ENCODE measurements at regions not wholly inside any gene's neighbourhood (a gene's known extent, or its start where the extent isn't known, plus 50 kb on each side); places are given as distances from the start of the nearest gene placed in this dataset.

GRCh38 chr2:155839436-155839835, 493.1 kb downstream of the NR4A2 start:
- DNase-seq, result no peak
- intact Hi-C loops (cut with micrococcal nuclease), result no loop called here
- no peaks in the 10 kb centered on the region for H3K9me3 Mint-ChIP-seq
- ChIA-PET CTCF (no interaction called here), POLR2A (no interaction called here)
- TF ChIP-seq CTCF (IDR thresholded peaks at IDR 0.05), result no peak
- no peaks in the 10 kb centered on the region for H3K36me3 Mint-ChIP-seq (ENCODE audit: low read depth)
- no peaks in the 10 kb centered on the region for H3K27me3 Mint-ChIP-seq
- H3K27ac Mint-ChIP-seq, result no peak overlapping the region
- ATAC-seq (ENCODE audit: low read depth), result no peak
- no peak overlapping the region for H3K4me3 Mint-ChIP-seq
- no peaks in the 10 kb centered on the region for H3K4me1 Mint-ChIP-seq

GRCh38 chr2:155836439-155836838, 496.1 kb downstream of the NR4A2 start:
- TF ChIP-seq CTCF (IDR thresholded peaks at IDR 0.05), result no peak
- Mint-ChIP-seq H3K27me3 (no peaks in the 10 kb centered on the region), H3K9me3 (no peaks in the 10 kb centered on the region), H3K36me3 (ENCODE audit: low read depth) (no peaks in the 10 kb centered on the region), H3K4me1 (no peaks in the 10 kb centered on the region), H3K4me3 (no peak overlapping the region), H3K27ac (no peak overlapping the region)
- intact Hi-C loops (cut with micrococcal nuclease), result no loop called here
- CTCF ChIA-PET, result no interaction called here
- POLR2A ChIA-PET, result no interaction called here
- ATAC-seq (ENCODE audit: low read depth) (no peak), DNase-seq (no peak)

GRCh38 chr2:155830817-155831579, 501.5 kb downstream of the NR4A2 start:
- no peak overlapping the region for H3K4me3 Mint-ChIP-seq
- H3K27ac Mint-ChIP-seq, result no peak overlapping the region
- DNase-seq, result no peak
- ChIA-PET CTCF (no interaction called here), POLR2A (no interaction called here)
- no peaks in the 10 kb centered on the region for H3K27me3 Mint-ChIP-seq
- no peak for ATAC-seq (ENCODE audit: low read depth)
- no peak for TF ChIP-seq CTCF (IDR thresholded peaks at IDR 0.05)
- H3K36me3 Mint-ChIP-seq (ENCODE audit: low read depth), result no peaks in the 10 kb centered on the region
- H3K9me3 Mint-ChIP-seq, result no peaks in the 10 kb centered on the region
- no peaks in the 10 kb centered on the region for H3K4me1 Mint-ChIP-seq
- intact Hi-C loops (cut with micrococcal nuclease), result no loop called here

GRCh38 chr2:155830351-155830750, 502.2 kb downstream of the NR4A2 start:
- Mint-ChIP-seq H3K4me1 (no peaks in the 10 kb centered on the region), H3K4me3 (no peak overlapping the region), H3K9me3 (no peaks in the 10 kb centered on the region), H3K27ac (no peak overlapping the region), H3K36me3 (ENCODE audit: low read depth) (no peaks in the 10 kb centered on the region), H3K27me3 (no peaks in the 10 kb centered on the region)
- intact Hi-C loops (cut with micrococcal nuclease), result no loop called here
- ATAC-seq (ENCODE audit: low read depth) (no peak), DNase-seq (no peak)
- POLR2A ChIA-PET, result no interaction called here
- CTCF ChIA-PET, result no interaction called here
- no peak for TF ChIP-seq CTCF (IDR thresholded peaks at IDR 0.05)

GRCh38 chr2:155825876-155826275, 506.6 kb downstream of the NR4A2 start:
- no peaks in the 10 kb centered on the region for H3K4me1 Mint-ChIP-seq
- ATAC-seq (ENCODE audit: low read depth) (no peak), DNase-seq (no peak)
- H3K36me3 Mint-ChIP-seq (ENCODE audit: low read depth), result no peaks in the 10 kb centered on the region
- no peaks in the 10 kb centered on the region for H3K27me3 Mint-ChIP-seq
- H3K9me3 Mint-ChIP-seq, result peaks cover 2% of the 10 kb centered on the region
- no peak overlapping the region for H3K27ac Mint-ChIP-seq
- intact Hi-C loops (cut with micrococcal nuclease), result no loop called here
- H3K4me3 Mint-ChIP-seq, result no peak overlapping the region
- ChIA-PET POLR2A (interaction anchor here (0.7 kb wide), 1 partner anchor 76 kb away, joined by 3 read pairs; no protein-coding TSS in a partner anchor), CTCF (no interaction called here)
- TF ChIP-seq CTCF (IDR thresholded peaks at IDR 0.05), result no peak

All from activated B cell treated with CpG ODN at 0.5 μM for 24 hours (primary cell).